ENCODE measurements at regions not wholly inside any gene's neighbourhood (a gene's known extent, or its start where the extent isn't known, plus 50 kb on each side); places are given as distances from the start of the nearest gene placed in this dataset.

DNA sequence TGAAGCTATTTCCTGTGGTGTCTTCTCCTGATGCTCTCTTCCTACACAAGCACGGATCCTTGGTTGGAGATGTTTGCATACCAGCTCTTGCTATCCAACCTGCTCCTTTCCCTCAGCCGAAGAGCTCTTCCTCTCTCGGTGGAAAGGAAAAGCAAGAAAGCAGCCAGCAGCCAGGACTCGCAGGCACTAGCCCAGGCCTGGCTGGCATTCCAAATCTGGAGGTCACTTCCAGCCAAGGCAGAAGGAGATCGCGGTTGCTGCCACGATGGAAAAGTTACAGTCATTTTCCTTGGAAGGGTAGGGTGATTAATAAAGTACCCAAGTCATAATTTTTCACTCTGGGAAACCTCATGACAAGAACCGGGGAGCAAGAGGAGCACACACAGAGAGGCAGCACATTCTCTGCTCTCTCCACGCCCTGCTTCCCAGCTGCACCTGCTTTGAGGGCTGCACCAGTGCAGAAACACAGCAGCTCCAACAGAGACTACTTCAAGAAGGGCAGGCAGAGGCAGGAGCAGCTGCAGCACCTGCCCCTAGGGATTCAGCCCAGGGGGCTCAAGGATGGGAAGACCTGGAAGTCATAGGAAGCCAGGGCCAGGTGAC lies 399.3 kb downstream of the CADM1 start:
- H3K27ac Mint-ChIP-seq (ENCODE audit: unreplicated experiment): no peak overlapping the region
- intact Hi-C loops (cut with micrococcal nuclease; ENCODE audit: unreplicated experiment): no loop called here
- no TSS peak for BruUV-seq (replicated peaks)
- no peak for DNase-seq
- CTCF ChIA-PET: no interaction called here
- TF ChIP-seq, protein P1, sequence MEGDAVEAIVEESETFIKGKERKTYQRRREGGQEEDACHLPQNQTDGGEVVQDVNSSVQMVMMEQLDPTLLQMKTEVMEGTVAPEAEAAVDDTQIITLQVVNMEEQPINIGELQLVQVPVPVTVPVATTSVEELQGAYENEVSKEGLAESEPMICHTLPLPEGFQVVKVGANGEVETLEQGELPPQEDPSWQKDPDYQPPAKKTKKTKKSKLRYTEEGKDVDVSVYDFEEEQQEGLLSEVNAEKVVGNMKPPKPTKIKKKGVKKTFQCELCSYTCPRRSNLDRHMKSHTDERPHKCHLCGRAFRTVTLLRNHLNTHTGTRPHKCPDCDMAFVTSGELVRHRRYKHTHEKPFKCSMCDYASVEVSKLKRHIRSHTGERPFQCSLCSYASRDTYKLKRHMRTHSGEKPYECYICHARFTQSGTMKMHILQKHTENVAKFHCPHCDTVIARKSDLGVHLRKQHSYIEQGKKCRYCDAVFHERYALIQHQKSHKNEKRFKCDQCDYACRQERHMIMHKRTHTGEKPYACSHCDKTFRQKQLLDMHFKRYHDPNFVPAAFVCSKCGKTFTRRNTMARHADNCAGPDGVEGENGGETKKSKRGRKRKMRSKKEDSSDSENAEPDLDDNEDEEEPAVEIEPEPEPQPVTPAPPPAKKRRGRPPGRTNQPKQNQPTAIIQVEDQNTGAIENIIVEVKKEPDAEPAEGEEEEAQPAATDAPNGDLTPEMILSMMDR (IDR thresholded peaks at IDR 0.05; ENCODE audit: unreplicated experiment): no peak
- no peak overlapping the region for H3K4me3 Mint-ChIP-seq (ENCODE audit: low read depth, unreplicated experiment)
- H3K27me3 Mint-ChIP-seq (ENCODE audit: unreplicated experiment): no peaks in the 10 kb centered on the region
- H3K4me1 Mint-ChIP-seq (ENCODE audit: low read depth, unreplicated experiment): no peaks in the 10 kb centered on the region
- H3K9me3 Mint-ChIP-seq (ENCODE audit: low read depth, unreplicated experiment): no peaks in the 10 kb centered on the region
- no peaks in the 10 kb centered on the region for H3K36me3 Mint-ChIP-seq (ENCODE audit: insufficient read depth, unreplicated experiment)

DNA sequence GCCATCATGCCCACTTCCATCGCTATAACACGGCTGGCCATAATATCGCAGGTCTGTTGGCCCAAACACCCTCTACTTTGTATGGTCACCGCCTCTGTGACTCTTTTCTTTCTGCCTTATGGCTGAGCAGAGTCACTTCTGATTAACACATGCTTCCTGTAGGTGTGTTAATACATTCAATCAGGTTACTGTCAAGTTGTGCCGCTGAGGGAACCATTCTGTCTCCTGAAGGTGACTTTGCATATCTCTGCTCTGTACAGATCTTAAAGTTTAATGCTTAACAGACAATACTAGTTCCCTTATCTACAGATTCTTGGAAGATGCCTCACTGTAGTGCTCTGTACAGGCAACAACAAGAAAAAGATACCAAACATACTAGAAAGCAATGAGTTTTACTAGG lies 393.1 kb downstream of the CADM1 start:
- H3K27ac Mint-ChIP-seq (ENCODE audit: unreplicated experiment): no peak overlapping the region
- intact Hi-C loops (cut with micrococcal nuclease; ENCODE audit: unreplicated experiment): no loop called here
- no TSS peak for BruUV-seq (replicated peaks)
- TF ChIP-seq, protein P1 (IDR thresholded peaks at IDR 0.05; ENCODE audit: unreplicated experiment): no peak
- DNase-seq: no peak
- CTCF ChIA-PET: no interaction called here
- no peak overlapping the region for H3K4me3 Mint-ChIP-seq (ENCODE audit: low read depth, unreplicated experiment)
- H3K4me1 Mint-ChIP-seq (ENCODE audit: low read depth, unreplicated experiment): no peaks in the 10 kb centered on the region
- peaks cover 25% of the 10 kb centered on the region for H3K27me3 Mint-ChIP-seq (ENCODE audit: unreplicated experiment)
- H3K36me3 Mint-ChIP-seq (ENCODE audit: insufficient read depth, unreplicated experiment): peaks cover 3% of the 10 kb centered on the region
- no peaks in the 10 kb centered on the region for H3K9me3 Mint-ChIP-seq (ENCODE audit: low read depth, unreplicated experiment)

DNA sequence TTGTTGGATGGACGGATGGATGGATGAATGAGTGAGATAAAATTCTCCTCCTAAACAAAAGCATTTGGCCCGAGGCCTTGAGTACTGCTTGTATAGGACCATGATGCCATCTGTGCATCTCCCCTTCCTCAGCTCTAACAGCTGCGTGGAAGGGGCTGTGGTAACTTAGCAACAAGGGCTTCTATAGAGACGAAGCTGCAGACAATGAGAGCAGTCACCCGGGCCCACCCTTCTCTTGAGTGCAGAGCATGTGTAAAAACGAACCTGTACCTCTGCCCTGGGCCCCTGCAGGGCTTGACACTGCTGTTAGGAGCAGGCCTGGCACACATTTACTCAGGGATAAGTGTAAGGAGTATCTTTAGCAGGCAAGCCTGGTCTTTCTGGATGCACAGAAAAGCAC lies 391.5 kb downstream of the CADM1 start:
- no peaks in the 10 kb centered on the region for H3K9me3 Mint-ChIP-seq (ENCODE audit: low read depth, unreplicated experiment)
- no peak overlapping the region for H3K4me3 Mint-ChIP-seq (ENCODE audit: low read depth, unreplicated experiment)
- peaks cover 30% of the 10 kb centered on the region for H3K27me3 Mint-ChIP-seq (ENCODE audit: unreplicated experiment)
- CTCF ChIA-PET: no interaction called here
- H3K4me1 Mint-ChIP-seq (ENCODE audit: low read depth, unreplicated experiment): no peaks in the 10 kb centered on the region
- DNase-seq: no peak
- TF ChIP-seq, protein P1 (IDR thresholded peaks at IDR 0.05; ENCODE audit: unreplicated experiment): no peak
- BruUV-seq (replicated peaks): no TSS peak
- H3K27ac Mint-ChIP-seq (ENCODE audit: unreplicated experiment): no peak overlapping the region
- intact Hi-C loops (cut with micrococcal nuclease; ENCODE audit: unreplicated experiment): no loop called here
- H3K36me3 Mint-ChIP-seq (ENCODE audit: insufficient read depth, unreplicated experiment): peaks cover 3% of the 10 kb centered on the region

DNA sequence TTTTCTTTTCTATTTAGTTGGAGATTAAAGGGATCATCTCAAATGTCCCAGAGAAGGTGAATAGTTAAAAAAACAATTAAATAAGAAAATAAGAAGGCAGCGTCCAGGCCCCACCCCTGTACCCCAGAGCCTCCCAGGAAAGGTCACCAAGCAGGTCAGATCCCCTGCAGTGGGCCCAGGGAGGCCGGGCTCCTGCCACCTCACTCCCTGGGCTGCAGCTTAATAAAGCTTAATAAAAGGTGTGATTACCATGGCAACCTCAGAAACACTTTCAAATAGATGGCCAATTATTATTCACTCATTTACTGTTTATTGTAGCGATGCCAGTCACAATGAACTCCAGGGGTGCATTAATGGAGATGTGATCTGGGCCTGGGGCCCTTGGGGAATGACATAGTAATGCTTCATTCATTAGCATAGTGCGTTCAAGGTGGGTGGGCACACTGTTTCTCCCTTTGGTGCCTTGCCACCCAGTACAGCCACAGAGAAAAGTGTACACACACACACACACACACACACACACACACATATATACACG lies 386.2 kb downstream of the CADM1 start:
- TF ChIP-seq, protein P1 (IDR thresholded peaks at IDR 0.05; ENCODE audit: unreplicated experiment): no peak
- DNase-seq: no peak
- no peaks in the 10 kb centered on the region for H3K4me1 Mint-ChIP-seq (ENCODE audit: low read depth, unreplicated experiment)
- no peak overlapping the region for H3K27ac Mint-ChIP-seq (ENCODE audit: unreplicated experiment)
- CTCF ChIA-PET: no interaction called here
- no peaks in the 10 kb centered on the region for H3K9me3 Mint-ChIP-seq (ENCODE audit: low read depth, unreplicated experiment)
- intact Hi-C loops (cut with micrococcal nuclease; ENCODE audit: unreplicated experiment): no loop called here
- no TSS peak for BruUV-seq (replicated peaks)
- H3K4me3 Mint-ChIP-seq (ENCODE audit: low read depth, unreplicated experiment): no peak overlapping the region
- peaks cover under 1% of the 10 kb centered on the region for H3K36me3 Mint-ChIP-seq (ENCODE audit: insufficient read depth, unreplicated experiment)
- H3K27me3 Mint-ChIP-seq (ENCODE audit: unreplicated experiment): peaks cover 25% of the 10 kb centered on the region
